ENCODE measurements at regions not wholly inside any gene's neighbourhood (a gene's known extent, or its start where the extent isn't known, plus 50 kb on each side); places are given as distances from the start of the nearest gene placed in this dataset.

DNA sequence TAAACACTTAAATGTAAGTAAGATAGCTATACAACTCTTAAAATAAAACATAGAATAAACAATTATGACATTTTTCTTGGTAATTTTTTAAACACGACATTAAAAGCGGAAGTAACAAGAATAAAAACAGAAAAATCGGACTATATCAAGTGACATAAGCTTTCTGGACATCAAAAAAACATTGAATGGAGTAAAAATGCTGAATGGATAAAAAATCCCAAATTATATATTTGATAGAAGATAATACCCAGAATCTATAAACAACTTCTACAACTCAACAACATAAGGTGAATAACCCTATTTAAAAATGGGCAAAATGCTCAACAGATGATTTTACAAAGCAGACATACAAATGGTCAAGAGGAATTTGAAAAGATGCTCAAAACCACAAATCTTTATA, 1866.5 kb downstream of the TP53TG3F start:
- intact Hi-C loops (cut with micrococcal nuclease): no loop called here
- no peaks in the 10 kb centered on the region for H3K27me3 ChIP-seq (ENCODE audit: control insufficient read depth, insufficient read depth, low read length)
- H3K27me3 Mint-ChIP-seq (ENCODE audit: low read depth in 2 of 2): no peaks in the 10 kb centered on the region
- H3K4me3 ChIP-seq (ENCODE audit: low read length): no peak overlapping the region
- H3K9me3 Mint-ChIP-seq: peaks cover 10 to 22% of the 10 kb centered on the region in 2 donors
- no peak for DNase-seq
- H3K9me3 ChIP-seq (ENCODE audit: control insufficient read depth, insufficient read depth, low read length): peaks cover 31% of the 10 kb centered on the region
- H3K4me3 Mint-ChIP-seq: no peak overlapping the region
- TF ChIP-seq, protein P1, sequence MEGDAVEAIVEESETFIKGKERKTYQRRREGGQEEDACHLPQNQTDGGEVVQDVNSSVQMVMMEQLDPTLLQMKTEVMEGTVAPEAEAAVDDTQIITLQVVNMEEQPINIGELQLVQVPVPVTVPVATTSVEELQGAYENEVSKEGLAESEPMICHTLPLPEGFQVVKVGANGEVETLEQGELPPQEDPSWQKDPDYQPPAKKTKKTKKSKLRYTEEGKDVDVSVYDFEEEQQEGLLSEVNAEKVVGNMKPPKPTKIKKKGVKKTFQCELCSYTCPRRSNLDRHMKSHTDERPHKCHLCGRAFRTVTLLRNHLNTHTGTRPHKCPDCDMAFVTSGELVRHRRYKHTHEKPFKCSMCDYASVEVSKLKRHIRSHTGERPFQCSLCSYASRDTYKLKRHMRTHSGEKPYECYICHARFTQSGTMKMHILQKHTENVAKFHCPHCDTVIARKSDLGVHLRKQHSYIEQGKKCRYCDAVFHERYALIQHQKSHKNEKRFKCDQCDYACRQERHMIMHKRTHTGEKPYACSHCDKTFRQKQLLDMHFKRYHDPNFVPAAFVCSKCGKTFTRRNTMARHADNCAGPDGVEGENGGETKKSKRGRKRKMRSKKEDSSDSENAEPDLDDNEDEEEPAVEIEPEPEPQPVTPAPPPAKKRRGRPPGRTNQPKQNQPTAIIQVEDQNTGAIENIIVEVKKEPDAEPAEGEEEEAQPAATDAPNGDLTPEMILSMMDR (IDR thresholded peaks at IDR 0.05): no peak
- H3K27ac Mint-ChIP-seq: no peak overlapping the region
- H3K27ac ChIP-seq (ENCODE audit: low read length): no peak overlapping the region
- no peak for ATAC-seq
- no CpG with 5 or more reads among the region's 3 CpGs for WGBS (ENCODE audit: insufficient coverage)
- H3K4me1 Mint-ChIP-seq: no peaks in the 10 kb centered on the region
- no peaks in the 10 kb centered on the region for H3K36me3 ChIP-seq (ENCODE audit: control insufficient read depth, insufficient read depth, low read length)
- H3K4me1 ChIP-seq (ENCODE audit: control insufficient read depth, insufficient read depth, low read length): no peaks in the 10 kb centered on the region
- no peaks in the 10 kb centered on the region for H3K36me3 Mint-ChIP-seq

DNA sequence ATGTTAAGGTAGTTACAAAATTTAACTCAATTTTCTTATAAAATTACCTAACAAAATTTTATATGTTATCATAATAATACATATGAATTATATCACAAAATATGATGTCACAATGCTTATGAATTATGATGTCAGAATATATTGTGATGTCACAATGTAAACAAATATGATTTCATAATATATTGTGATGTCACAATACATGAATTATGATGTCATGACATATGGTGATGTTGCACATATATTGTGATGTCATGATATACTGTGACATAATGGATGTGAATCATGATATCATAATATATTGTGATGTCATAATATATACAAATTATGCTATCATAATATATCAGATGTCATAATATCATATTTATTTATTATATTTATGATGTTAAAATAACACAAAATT, 1879.9 kb downstream of the TP53TG3F start:
- Mint-ChIP-seq H3K27me3 (ENCODE audit: low read depth in 2 of 2) (no peaks in the 10 kb centered on the region), H3K27ac (no peak overlapping the region), H3K4me1 (no peaks in the 10 kb centered on the region), H3K4me3 (no peak overlapping the region), H3K9me3 (peaks cover 11 to 30% of the 10 kb centered on the region in 2 donors), H3K36me3 (peaks cover 6% of the 10 kb centered on the region)
- DNase-seq: no peak
- Histone ChIP-seq H3K36me3 (ENCODE audit: control insufficient read depth, insufficient read depth, low read length) (no peaks in the 10 kb centered on the region), H3K4me1 (ENCODE audit: control insufficient read depth, insufficient read depth, low read length) (no peaks in the 10 kb centered on the region), H3K27me3 (ENCODE audit: control insufficient read depth, insufficient read depth, low read length) (no peaks in the 10 kb centered on the region), H3K9me3 (ENCODE audit: control insufficient read depth, insufficient read depth, low read length) (peaks cover 24% of the 10 kb centered on the region), H3K27ac (ENCODE audit: low read length) (no peak overlapping the region), H3K4me3 (ENCODE audit: low read length) (no peak overlapping the region)
- ATAC-seq: no peak
- intact Hi-C loops (cut with micrococcal nuclease): no loop called here
- TF ChIP-seq, protein P1 (IDR thresholded peaks at IDR 0.05): no peak

DNA sequence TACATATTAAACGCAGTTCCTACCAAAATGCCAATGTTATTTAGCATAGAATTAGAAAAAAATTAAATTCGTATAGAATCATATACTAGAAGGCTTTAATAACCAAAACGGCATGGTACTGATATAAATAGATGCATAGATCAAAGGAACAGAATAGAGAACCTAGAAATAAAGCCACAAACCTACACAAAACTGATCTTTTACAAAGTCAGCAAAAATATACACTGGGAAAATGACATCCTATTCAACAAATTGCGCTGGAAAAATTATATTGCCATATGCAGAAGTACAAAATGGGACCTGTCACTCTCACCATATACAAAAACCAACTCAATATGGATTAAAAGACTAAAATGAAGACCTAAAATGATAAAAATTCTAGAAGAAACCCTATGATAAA, 1882.6 kb downstream of the TP53TG3F start:
- Histone ChIP-seq H3K27me3 (ENCODE audit: control insufficient read depth, insufficient read depth, low read length) (no peaks in the 10 kb centered on the region), H3K27ac (ENCODE audit: low read length) (no peak overlapping the region), H3K4me1 (ENCODE audit: control insufficient read depth, insufficient read depth, low read length) (no peaks in the 10 kb centered on the region), H3K9me3 (ENCODE audit: control insufficient read depth, insufficient read depth, low read length) (peaks cover 21% of the 10 kb centered on the region), H3K4me3 (ENCODE audit: low read length) (no peak overlapping the region), H3K36me3 (ENCODE audit: control insufficient read depth, insufficient read depth, low read length) (no peaks in the 10 kb centered on the region)
- Mint-ChIP-seq H3K27me3 (ENCODE audit: low read depth in 2 of 2) (no peaks in the 10 kb centered on the region), H3K4me3 (no peak overlapping the region), H3K9me3 (peaks cover 9 to 33% of the 10 kb centered on the region in 2 donors), H3K27ac (no peak overlapping the region), H3K4me1 (no peaks in the 10 kb centered on the region), H3K36me3 (peaks cover 7% of the 10 kb centered on the region)
- intact Hi-C loops (cut with micrococcal nuclease): no loop called here
- TF ChIP-seq, protein P1 (IDR thresholded peaks at IDR 0.05): no peak
- ATAC-seq: no peak
- DNase-seq: no peak
- WGBS (ENCODE audit: insufficient coverage): 50% methylated on average over 2 of the region's 4 CpGs

DNA sequence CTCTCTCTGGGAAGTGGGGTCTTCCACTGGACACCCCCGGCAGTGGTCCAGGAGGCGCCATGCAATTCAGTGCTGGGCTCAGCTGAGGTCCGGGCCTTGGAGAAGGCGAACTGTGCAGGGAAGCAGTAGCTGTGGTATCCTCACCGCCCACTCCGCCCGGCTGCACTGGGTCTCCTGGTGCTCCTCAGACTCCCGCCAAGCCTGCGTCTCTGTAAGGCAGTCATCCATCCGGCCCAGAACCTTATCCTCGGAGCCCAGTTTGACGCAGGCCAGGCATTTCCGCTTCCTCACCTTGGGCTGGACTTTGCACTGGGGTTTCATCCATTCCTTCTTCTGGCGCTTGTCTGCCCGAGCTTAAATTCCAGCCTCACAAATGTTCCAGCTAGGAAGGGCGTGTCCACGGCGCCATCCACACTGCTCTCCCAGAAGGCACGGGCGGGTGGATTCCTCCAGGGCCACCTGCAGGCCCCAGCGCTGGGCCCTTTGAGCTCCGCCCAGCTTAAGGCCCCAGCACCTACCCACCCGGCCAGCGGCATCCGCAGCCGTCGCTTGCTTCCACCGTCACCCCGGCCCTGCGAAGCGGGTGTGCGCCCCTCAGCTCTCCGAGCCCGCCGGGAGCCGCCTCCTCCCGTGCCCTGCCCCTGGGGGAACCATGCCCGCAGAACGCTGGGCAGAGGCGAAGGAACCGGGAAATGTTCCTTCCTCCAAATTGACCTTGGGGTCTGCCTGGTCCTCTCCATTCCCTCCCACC, 1884.8 kb downstream of the TP53TG3F start:
- Mint-ChIP-seq H3K4me3 (no peak overlapping the region), H3K36me3 (peaks cover 13% of the 10 kb centered on the region), H3K4me1 (no peaks in the 10 kb centered on the region), H3K27ac (no peak overlapping the region), H3K9me3 (peaks cover 9 to 30% of the 10 kb centered on the region in 2 donors), H3K27me3 (ENCODE audit: low read depth in 2 of 2) (no peaks in the 10 kb centered on the region)
- intact Hi-C loops (cut with micrococcal nuclease): no loop called here
- Histone ChIP-seq H3K36me3 (ENCODE audit: control insufficient read depth, insufficient read depth, low read length) (no peaks in the 10 kb centered on the region), H3K27me3 (ENCODE audit: control insufficient read depth, insufficient read depth, low read length) (no peaks in the 10 kb centered on the region), H3K27ac (ENCODE audit: low read length) (no peak overlapping the region), H3K4me1 (ENCODE audit: control insufficient read depth, insufficient read depth, low read length) (no peaks in the 10 kb centered on the region), H3K4me3 (ENCODE audit: low read length) (no peak overlapping the region), H3K9me3 (ENCODE audit: control insufficient read depth, insufficient read depth, low read length) (peaks cover 10% of the 10 kb centered on the region)
- TF ChIP-seq, protein P1 (IDR thresholded peaks at IDR 0.05): no peak
- DNase-seq: no peak
- WGBS (ENCODE audit: insufficient coverage): 69% methylated on average over 41 of the region's 41 CpGs
- no peak for ATAC-seq

All from natural killer cell (primary cell).